ENCODE measurements at regions not wholly inside any gene's neighbourhood (a gene's known extent, or its start where the extent isn't known, plus 50 kb on each side); places are given as distances from the start of the nearest gene placed in this dataset.

DNA sequence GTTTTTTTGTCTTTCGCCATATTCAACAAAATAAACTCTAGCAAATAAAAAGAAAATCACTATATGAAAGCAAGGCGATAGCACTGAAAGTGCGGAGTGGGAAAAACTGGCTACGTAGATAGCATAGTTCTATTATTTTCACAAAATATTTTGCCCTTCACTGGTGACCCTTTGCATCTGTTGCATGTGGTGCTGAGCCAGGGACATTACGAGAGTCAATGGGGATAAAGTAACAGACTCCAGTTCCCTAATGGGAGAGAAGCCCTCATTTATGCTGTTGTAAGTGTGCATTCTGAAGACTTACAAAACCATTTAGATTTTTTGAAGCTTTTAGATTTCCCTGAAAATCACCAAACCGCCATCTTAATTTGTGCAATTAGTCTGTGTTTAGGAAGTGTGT lies 501.6 kb downstream of the PPARGC1A start:
- no peak for DNase-seq
- no peak overlapping the region for H3K4me3 ChIP-seq
- no peaks in the 10 kb centered on the region for H3K4me1 ChIP-seq
- intact Hi-C loops (cut with DNase I): no loop called here
- H3K27ac ChIP-seq: no peak overlapping the region
- TF ChIP-seq EP300 (IDR thresholded peaks at IDR 0.05) (no peak), POLR2AphosphoS5 (IDR thresholded peaks at IDR 0.05) (no peak), POLR2A (IDR thresholded peaks at IDR 0.05) (no peak)
- TF ChIP-seq, protein P1, sequence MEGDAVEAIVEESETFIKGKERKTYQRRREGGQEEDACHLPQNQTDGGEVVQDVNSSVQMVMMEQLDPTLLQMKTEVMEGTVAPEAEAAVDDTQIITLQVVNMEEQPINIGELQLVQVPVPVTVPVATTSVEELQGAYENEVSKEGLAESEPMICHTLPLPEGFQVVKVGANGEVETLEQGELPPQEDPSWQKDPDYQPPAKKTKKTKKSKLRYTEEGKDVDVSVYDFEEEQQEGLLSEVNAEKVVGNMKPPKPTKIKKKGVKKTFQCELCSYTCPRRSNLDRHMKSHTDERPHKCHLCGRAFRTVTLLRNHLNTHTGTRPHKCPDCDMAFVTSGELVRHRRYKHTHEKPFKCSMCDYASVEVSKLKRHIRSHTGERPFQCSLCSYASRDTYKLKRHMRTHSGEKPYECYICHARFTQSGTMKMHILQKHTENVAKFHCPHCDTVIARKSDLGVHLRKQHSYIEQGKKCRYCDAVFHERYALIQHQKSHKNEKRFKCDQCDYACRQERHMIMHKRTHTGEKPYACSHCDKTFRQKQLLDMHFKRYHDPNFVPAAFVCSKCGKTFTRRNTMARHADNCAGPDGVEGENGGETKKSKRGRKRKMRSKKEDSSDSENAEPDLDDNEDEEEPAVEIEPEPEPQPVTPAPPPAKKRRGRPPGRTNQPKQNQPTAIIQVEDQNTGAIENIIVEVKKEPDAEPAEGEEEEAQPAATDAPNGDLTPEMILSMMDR (IDR thresholded peaks at IDR 0.05): no peak
- 91 to 95% methylated on average over 6 of the region's 6 CpGs for WGBS, 2 donors
- peaks cover 0 to under 1% (median 0%) of the 10 kb centered on the region in 4 donors for H3K9me3 ChIP-seq
- no peaks in the 10 kb centered on the region for H3K27me3 ChIP-seq
- no peaks in the 10 kb centered on the region for H3K36me3 ChIP-seq

DNA sequence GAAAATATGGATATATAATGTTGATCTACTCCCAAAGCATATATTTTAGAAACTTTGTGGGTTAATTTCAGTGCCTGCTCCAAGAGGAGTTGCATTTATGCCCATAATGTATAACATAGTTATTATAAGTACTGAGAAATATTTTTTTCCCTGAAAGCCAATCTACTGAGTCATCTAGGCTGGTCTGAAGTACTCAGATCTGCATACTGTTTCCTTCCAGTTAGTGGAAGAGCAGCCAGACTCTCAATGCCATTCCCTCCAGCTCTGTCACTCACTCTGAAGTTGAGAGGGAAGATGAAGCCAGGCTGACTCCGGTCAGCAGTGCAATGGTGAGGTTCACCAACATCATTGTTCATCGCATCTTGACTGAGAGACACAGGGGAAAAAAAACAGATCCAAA lies 505.1 kb downstream of the PPARGC1A start:
- WGBS, 2 donors: 91 to 95% methylated on average over 2 of the region's 2 CpGs

DNA sequence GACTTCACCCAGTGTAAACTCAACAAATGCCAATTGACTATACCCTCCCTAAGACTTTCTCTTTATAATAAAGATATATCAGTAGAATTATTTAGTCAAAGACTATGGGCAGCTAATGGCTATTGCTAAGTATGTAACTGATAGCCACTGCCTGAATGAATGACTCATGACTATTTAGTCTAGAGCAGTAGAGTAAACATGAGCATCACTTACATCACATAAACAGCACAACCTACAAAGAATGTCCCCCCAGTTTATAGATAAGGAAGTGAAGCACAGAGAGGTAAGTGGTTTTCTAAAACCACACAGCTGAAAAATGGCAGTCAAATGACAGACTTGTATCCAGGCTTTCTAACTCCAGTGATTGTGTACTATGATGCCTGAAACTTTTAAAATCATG lies 507.0 kb downstream of the PPARGC1A start:
- no peak overlapping the region for H3K27ac ChIP-seq
- TF ChIP-seq EP300 (IDR thresholded peaks at IDR 0.05): no peak
- TF ChIP-seq, protein P1 (IDR thresholded peaks at IDR 0.05): no peak
- TF ChIP-seq POLR2AphosphoS5 (IDR thresholded peaks at IDR 0.05): no peak
- no peak for TF ChIP-seq POLR2A (IDR thresholded peaks at IDR 0.05)
- intact Hi-C loops (cut with DNase I): no loop called here

More for the DNA sequence above, 505.1 kb downstream of the PPARGC1A start:
- intact Hi-C loops (cut with DNase I): no loop called here
- TF ChIP-seq POLR2A (IDR thresholded peaks at IDR 0.05) (no peak), POLR2AphosphoS5 (IDR thresholded peaks at IDR 0.05) (no peak), EP300 (IDR thresholded peaks at IDR 0.05) (no peak)
- TF ChIP-seq, protein P1 (IDR thresholded peaks at IDR 0.05): no peak
- no peak for DNase-seq
- H3K27ac ChIP-seq: no peak overlapping the region
- H3K27me3 ChIP-seq: no peaks in the 10 kb centered on the region
- no peaks in the 10 kb centered on the region for H3K4me1 ChIP-seq
- no peaks in the 10 kb centered on the region for H3K9me3 ChIP-seq
- H3K36me3 ChIP-seq: no peaks in the 10 kb centered on the region
- no peak overlapping the region for H3K4me3 ChIP-seq

DNA sequence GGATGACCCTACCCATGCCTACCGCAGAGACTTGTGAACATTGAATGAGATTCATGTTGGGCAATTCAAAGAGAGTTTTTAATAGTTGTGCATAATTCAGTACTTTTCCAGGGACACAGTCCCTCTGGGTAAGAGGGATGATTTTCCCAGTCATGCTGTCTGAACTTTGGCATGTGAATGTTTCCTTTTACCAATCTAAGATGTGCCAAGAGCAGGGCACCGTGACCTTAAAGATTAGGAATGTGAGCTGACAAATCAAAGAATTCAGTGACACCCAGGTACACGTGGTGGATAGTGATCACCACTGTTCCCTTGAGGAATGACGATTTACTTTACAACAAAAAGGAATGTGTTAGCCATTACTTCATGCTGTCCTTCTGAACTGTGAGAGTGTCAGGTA lies 515.6 kb downstream of the PPARGC1A start:
- Histone ChIP-seq H3K27ac (no peak overlapping the region), H3K4me3 (no peak overlapping the region), H3K9me3 (no peaks in the 10 kb centered on the region), H3K4me1 (no peaks in the 10 kb centered on the region), H3K27me3 (no peaks in the 10 kb centered on the region), H3K36me3 (no peaks in the 10 kb centered on the region)
- WGBS, 2 donors: 50 to 71% methylated on average over 4 of the region's 4 CpGs
- DNase-seq: no peak
- intact Hi-C loops (cut with DNase I): no loop called here
- TF ChIP-seq POLR2A (IDR thresholded peaks at IDR 0.05) (no peak), POLR2AphosphoS5 (IDR thresholded peaks at IDR 0.05) (no peak), EP300 (IDR thresholded peaks at IDR 0.05) (no peak)
- TF ChIP-seq, protein P1 (IDR thresholded peaks at IDR 0.05): no peak

More for the DNA sequence above, 507.0 kb downstream of the PPARGC1A start:
- Histone ChIP-seq H3K27me3 (no peaks in the 10 kb centered on the region), H3K4me3 (no peak overlapping the region), H3K9me3 (no peaks in the 10 kb centered on the region), H3K4me1 (no peaks in the 10 kb centered on the region), H3K36me3 (no peaks in the 10 kb centered on the region)
- no peak for DNase-seq

DNA sequence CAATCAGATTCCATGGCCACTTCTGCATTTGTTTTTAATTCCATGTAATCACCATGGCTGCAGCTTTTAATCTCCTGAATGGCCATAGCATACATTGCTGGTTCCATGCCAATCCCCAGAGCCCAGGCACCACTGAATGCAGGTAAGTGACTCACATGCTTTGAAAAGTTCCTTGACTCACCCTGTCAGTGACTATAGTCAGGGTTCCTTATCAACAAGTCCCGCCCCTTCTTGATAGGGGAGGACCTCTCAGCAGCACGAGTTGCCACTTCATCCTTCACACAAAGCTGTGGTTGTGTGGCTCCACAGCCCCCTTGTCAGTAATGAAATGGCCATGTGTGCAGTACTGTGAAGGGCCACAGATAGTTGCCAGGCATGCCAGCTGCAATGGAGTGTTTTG lies 516.6 kb downstream of the PPARGC1A start:
- no peak overlapping the region for H3K27ac ChIP-seq
- H3K4me3 ChIP-seq: no peak overlapping the region
- TF ChIP-seq POLR2A (IDR thresholded peaks at IDR 0.05) (no peak), POLR2AphosphoS5 (IDR thresholded peaks at IDR 0.05) (no peak), EP300 (IDR thresholded peaks at IDR 0.05) (no peak)
- TF ChIP-seq, protein P1 (IDR thresholded peaks at IDR 0.05): no peak
- H3K9me3 ChIP-seq: no peaks in the 10 kb centered on the region
- DNase-seq: no peak
- 18 to 47% methylated on average over 2 of the region's 2 CpGs for WGBS, 2 donors
- no peaks in the 10 kb centered on the region for H3K36me3 ChIP-seq
- H3K4me1 ChIP-seq: no peaks in the 10 kb centered on the region
- intact Hi-C loops (cut with DNase I): no loop called here
- no peaks in the 10 kb centered on the region for H3K27me3 ChIP-seq
